HUES48 (cell line): ENCODE measurements at regions not wholly inside any gene's neighbourhood (a gene's known extent, or its start where the extent isn't known, plus 50 kb on each side); places are given as distances from the start of the nearest gene placed in this dataset.

Experiments
- H3K27ac ChIP-seq: one replicate; pipeline ENCODE4 v1.7.0; 2013; ENCODE audit warnings: low read depth, low read length, inconsistent platforms
- H3K27me3 ChIP-seq: 2 replicates; pipeline ENCODE4 v1.6.1; 2013; ENCODE audit warnings: mild to moderate bottlenecking, low read length; ENCODE audit not compliant: control insufficient read depth, insufficient read depth
- H3K36me3 ChIP-seq: 2 replicates; pipeline ENCODE4 v1.6.1; 2013; ENCODE audit warnings: low read length; ENCODE audit not compliant: control insufficient read depth, insufficient read depth
- H3K4me1 ChIP-seq: 2 replicates; pipeline ENCODE4 v1.6.1; 2013; ENCODE audit warnings: mild to moderate bottlenecking, low read length; ENCODE audit not compliant: control insufficient read depth, insufficient read depth
- H3K4me3 ChIP-seq: 2 replicates; pipeline ENCODE4 v1.5.1; 2013; ENCODE audit warnings: mild to moderate bottlenecking, low read depth, low read length
- H3K9ac ChIP-seq: 2 replicates; pipeline ENCODE4 v1.6.1; 2013; ENCODE audit warnings: mild to moderate bottlenecking, low read depth, low read length, moderate library complexity
- H3K9me3 ChIP-seq: 2 replicates; pipeline ENCODE4 v1.6.1; 2013; ENCODE audit warnings: low read length; ENCODE audit not compliant: control insufficient read depth, insufficient read depth

DNA sequence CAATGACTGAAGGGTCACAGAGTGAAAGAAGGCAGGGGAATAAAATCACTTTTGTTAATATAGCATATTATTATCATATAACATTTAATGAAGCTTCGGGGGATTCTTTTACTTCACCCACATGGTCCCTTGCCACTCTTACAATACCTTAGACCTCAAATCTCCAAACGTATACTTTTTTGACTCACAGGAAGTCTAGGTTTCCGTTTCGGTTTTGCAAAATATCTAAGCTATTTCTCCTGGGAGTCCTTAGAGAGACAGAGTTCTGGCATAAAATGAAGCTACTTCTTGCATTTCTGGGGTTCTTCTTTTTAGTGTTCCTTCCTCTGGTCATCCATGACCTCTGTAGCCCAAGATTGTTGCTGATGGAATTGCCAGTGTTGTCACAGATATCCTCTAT, 590.5 kb upstream of the ATP2B1 start:
- no peak overlapping the region for H3K9ac ChIP-seq
- no peaks in the 10 kb centered on the region for H3K27me3 ChIP-seq
- H3K27ac ChIP-seq = no peak overlapping the region
- no peaks in the 10 kb centered on the region for H3K9me3 ChIP-seq
- no peaks in the 10 kb centered on the region for H3K36me3 ChIP-seq
- H3K4me1 ChIP-seq = no peaks in the 10 kb centered on the region
- no peak overlapping the region for H3K4me3 ChIP-seq

DNA sequence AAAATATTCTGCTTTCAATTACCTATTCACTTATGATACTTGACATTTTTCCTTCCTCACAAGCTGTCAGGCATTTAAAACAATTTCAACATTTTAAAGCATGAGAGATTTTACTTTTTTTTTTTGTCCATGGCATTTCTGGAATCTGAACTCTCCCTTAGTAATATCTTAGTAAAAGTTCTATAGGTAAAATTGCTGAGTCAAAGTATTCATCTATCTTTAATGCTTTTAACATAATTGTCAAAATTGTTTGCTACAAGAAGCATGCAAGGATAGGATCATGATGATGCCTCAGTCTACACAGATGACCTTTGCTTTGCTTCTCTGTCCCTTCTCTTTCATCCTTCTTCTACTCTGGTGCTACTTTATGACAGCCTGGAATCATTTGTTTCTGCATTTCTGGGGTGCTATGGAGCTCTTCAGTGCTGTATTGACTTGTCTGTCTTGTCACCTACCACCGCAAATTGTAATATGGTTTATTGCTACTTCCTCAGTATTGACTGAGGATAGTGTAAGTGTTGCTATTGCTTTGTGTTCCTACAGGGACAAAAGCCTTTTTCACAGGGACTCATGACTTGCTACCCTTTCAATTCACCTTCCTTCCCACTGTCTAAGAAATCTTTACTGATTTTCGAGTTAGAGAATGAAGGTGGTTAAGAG, 589.8 kb upstream of the ATP2B1 start:
- H3K27ac ChIP-seq = no peak overlapping the region
- no peaks in the 10 kb centered on the region for H3K36me3 ChIP-seq
- no peaks in the 10 kb centered on the region for H3K4me1 ChIP-seq
- H3K9me3 ChIP-seq = no peaks in the 10 kb centered on the region
- no peak overlapping the region for H3K4me3 ChIP-seq
- no peaks in the 10 kb centered on the region for H3K27me3 ChIP-seq
- H3K9ac ChIP-seq = no peak overlapping the region

DNA sequence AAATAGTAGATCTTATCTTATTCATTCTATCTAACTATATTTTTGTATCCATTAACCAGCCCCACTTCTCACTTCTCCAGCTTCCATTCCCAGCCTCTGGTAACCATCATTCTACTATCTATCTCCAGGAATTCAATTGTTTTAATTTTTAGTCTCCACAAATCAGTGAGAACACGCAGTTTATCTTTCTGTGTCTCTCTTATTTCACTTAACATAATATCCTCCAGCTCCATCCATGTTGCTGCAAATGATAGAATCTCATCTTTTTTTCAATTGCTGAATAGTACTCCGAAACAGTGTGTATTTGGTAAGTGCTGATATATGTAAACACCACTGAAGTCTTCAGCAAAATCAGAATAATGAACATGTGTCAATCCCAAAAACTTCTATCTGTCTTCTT, 587.2 kb upstream of the ATP2B1 start:
- H3K4me1 ChIP-seq = peaks cover 4% of the 10 kb centered on the region; the same call in 1 of the 2 replicates
- H3K27me3 ChIP-seq = no peaks in the 10 kb centered on the region
- no peak overlapping the region for H3K4me3 ChIP-seq
- H3K36me3 ChIP-seq = no peaks in the 10 kb centered on the region
- no peaks in the 10 kb centered on the region for H3K9me3 ChIP-seq
- H3K9ac ChIP-seq = no peak overlapping the region
- H3K27ac ChIP-seq = no peak overlapping the region

DNA sequence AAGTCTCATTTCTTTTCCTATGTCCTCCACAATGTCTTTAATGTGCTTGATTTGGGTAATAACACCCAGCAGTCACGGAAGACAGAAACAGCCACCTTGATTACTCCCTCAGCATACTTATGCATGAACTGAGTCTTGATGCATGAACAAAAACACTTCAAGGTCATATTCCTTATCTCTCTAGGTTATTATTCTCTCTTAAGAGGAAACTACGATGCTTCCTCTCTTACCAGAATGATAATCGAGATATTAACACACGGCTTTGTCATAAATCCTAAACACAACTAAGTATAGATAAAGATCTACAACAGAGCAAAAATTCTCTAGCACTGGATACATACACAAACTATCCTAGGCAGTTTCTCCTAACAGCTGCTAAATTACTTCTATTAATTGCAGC, 583.5 kb upstream of the ATP2B1 start:
- no peak overlapping the region for H3K27ac ChIP-seq
- H3K4me1 ChIP-seq = peaks cover 4% of the 10 kb centered on the region; the same call in 1 of the 2 replicates
- no peak overlapping the region for H3K4me3 ChIP-seq
- H3K9ac ChIP-seq = no peak overlapping the region
- no peaks in the 10 kb centered on the region for H3K36me3 ChIP-seq
- peaks cover 16% of the 10 kb centered on the region for H3K9me3 ChIP-seq
- H3K27me3 ChIP-seq = no peaks in the 10 kb centered on the region

DNA sequence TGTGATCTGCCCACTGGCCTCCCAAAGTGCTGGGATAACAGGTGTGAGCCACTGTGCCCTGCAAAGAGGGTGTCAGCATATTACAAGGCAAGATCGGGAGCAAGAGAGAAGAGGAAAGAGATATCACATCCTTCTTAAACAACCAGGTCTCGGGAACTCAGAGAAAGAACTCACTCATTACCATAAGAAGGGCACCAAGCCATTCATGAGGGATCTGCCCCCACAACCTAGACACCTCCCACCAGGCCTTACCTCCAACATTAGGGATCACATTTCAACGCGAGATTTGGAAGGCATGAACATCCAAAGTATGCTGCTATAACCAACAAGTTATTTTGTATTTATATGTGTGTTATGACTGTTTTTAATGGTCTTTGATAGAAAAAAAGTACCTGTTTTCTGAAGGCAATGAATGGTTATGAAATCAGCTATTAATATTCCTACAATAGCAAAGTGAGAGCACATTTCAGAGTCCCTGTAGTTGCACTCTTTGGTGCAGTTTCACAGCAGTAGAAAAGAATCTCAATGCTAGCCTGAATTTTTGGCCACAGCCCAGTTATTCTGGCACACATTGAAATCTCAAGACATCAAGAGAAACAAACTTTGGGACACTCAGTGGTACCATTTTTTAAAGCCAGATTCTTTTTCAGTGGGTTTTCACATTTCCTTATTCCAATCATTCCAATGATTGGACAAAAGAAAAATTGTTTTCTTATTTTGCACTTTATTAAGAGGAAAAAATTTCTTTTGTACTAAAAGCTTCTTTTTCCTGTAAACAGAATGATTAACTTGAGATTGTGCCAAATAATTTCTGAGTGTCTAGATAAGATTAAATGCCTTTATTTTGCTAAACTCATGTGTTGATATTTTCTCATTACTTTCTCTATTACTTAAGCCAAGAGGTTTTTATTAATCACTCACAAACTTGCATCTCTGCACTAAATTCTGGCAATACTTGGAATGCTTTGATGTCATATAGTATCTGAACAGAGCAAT, 582.6 kb upstream of the ATP2B1 start:
- H3K27me3 ChIP-seq = no peaks in the 10 kb centered on the region
- no peak overlapping the region for H3K9ac ChIP-seq
- H3K36me3 ChIP-seq = no peaks in the 10 kb centered on the region
- H3K9me3 ChIP-seq = peaks cover 16% of the 10 kb centered on the region
- no peak overlapping the region for H3K4me3 ChIP-seq
- no peak overlapping the region for H3K27ac ChIP-seq
- peaks cover 4% of the 10 kb centered on the region; the same call in 1 of the 2 replicates for H3K4me1 ChIP-seq

DNA sequence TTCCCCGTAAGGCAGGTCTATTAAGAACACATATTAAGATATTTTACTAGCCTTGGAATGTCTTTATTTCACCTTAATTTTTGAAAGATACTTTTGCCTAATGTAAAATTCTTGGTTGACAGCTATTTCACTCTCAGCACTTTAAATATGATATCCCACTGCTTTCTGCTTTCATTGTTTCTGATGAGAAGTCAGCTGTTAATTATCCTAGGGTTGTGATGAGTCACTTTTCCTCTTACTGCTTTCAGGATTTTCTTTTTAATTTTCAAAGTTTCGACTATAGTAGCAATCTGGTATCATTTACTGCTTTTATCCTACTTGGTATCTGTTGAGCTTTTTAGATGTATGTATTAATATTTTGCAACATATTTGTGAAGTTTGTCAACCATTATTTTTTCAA, 578.9 kb upstream of the ATP2B1 start:
- H3K4me3 ChIP-seq = no peak overlapping the region
- peaks cover 4% of the 10 kb centered on the region; the same call in 1 of the 2 replicates for H3K4me1 ChIP-seq
- H3K9me3 ChIP-seq = peaks cover 25% of the 10 kb centered on the region
- H3K27ac ChIP-seq = no peak overlapping the region
- no peak overlapping the region for H3K9ac ChIP-seq
- H3K36me3 ChIP-seq = no peaks in the 10 kb centered on the region
- no peaks in the 10 kb centered on the region for H3K27me3 ChIP-seq

DNA sequence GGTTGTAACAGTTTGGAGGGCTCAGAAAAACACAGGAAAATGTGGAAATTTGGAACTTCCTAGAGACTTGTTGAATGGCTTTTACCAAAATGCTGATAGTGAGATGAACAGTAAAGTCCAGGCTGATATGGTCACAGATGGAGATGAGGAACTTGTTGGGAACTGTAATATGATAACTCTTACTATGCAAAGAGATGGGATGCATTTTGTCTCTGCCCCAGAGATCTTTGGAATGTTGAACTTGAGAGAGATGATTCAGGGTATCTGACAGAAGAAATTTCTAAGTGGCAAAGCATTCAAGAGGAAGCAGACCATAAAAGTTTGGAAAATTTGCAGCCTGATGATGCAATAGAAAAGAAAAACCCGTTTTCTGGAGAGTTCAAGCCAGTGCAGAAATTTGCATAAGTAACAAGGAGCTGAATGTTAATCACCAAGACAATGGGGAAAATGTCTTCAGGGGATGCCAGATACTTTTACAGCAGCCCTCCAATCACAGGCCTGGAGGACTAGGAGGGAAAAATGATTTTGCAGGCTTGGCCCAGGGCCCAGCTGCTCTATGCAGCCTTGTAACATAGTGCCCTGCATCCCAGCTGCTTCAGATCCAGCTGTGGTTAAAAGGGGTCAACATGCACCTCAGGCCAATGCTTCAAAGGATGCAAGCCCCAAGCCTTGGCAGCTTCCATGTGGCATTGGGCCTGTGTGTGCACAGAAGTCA, 572.7 kb upstream of the ATP2B1 start:
- no peaks in the 10 kb centered on the region for H3K36me3 ChIP-seq
- H3K4me3 ChIP-seq = no peak overlapping the region
- peaks cover 32% of the 10 kb centered on the region for H3K9me3 ChIP-seq
- H3K27ac ChIP-seq = no peak overlapping the region
- no peaks in the 10 kb centered on the region for H3K4me1 ChIP-seq
- H3K9ac ChIP-seq = no peak overlapping the region
- no peaks in the 10 kb centered on the region for H3K27me3 ChIP-seq

DNA sequence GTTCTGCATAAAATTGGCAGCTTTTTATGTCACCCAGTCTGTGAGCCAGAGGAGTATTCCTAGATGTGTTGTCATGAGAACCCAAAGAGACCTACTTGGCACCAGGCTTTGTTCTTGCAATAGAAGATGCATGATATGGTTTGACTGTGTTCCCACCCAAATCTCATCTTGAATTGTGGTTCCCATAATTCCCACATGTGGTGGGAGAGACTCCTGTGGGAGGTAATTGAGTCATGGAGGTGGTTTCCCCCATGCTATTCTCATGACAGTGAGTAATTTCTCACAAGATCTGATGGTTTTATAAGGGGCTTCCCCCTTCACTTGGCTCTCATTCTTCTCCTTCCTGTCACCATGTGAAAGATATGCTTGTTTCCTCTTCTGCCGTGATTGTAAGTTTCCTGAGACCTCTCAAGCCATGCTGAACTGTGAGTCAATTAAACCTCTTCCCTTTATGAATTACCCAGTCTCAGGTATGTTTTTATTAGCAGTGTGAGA, 572.0 kb upstream of the ATP2B1 start:
- H3K27me3 ChIP-seq = no peaks in the 10 kb centered on the region
- H3K4me1 ChIP-seq = no peaks in the 10 kb centered on the region
- H3K4me3 ChIP-seq = no peak overlapping the region
- no peaks in the 10 kb centered on the region for H3K36me3 ChIP-seq
- H3K27ac ChIP-seq = no peak overlapping the region
- H3K9ac ChIP-seq = no peak overlapping the region
- peaks cover 32% of the 10 kb centered on the region for H3K9me3 ChIP-seq

DNA sequence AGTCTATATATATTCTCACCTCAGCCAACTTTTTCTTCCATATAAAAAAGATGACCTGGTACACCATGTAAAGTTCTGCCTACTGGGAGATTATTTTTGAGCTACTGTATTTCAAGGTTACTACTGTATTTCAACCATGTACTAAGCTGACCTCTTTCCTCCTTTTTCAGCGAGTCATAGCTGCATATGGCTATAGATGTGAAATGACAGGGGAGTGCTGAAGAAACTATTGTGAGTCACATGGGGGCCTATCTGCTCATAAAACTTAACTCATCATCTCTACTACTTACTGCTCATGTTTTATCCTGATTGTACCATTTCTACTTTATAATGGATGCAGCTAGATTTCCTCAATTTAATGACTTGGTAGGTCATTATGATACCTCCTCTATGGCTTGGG, 571.4 kb upstream of the ATP2B1 start:
- H3K9me3 ChIP-seq = peaks cover 32% of the 10 kb centered on the region
- H3K27ac ChIP-seq = no peak overlapping the region
- H3K36me3 ChIP-seq = no peaks in the 10 kb centered on the region
- no peaks in the 10 kb centered on the region for H3K27me3 ChIP-seq
- no peaks in the 10 kb centered on the region for H3K4me1 ChIP-seq
- no peak overlapping the region for H3K9ac ChIP-seq
- H3K4me3 ChIP-seq = no peak overlapping the region

DNA sequence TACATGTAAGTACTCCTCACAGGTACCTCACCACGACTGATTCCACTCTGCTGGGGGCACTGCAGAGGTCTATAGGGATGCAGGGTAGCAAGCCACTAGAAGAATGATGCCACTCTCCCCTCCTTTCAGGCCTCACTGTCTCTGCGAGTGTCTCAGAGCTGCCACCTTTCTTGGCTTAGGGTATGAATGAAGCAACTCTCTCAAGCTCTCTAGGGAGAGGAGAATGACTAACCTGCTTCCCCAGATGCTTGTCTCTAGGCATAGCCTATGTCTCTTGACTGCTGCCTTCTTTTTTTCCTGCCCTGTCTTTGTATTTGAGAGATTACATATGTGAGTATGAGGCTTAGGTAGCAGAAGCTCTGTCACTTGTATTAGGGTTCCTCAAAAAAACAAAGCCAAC, 566.5 kb upstream of the ATP2B1 start:
- H3K9ac ChIP-seq = no peak overlapping the region
- no peak overlapping the region for H3K27ac ChIP-seq
- no peaks in the 10 kb centered on the region for H3K36me3 ChIP-seq
- H3K4me3 ChIP-seq = no peak overlapping the region
- no peaks in the 10 kb centered on the region for H3K27me3 ChIP-seq
- H3K4me1 ChIP-seq = no peaks in the 10 kb centered on the region
- H3K9me3 ChIP-seq = peaks cover under 1% of the 10 kb centered on the region; the same call in 1 of the 2 replicates
